ENCODE measurements at regions not wholly inside any gene's neighbourhood (a gene's known extent, or its start where the extent isn't known, plus 50 kb on each side); places are given as distances from the start of the nearest gene placed in this dataset.

GRCh38 chr16:49127103-49127502, 154.5 kb downstream of the CBLN1 start:
- no peak for DNase-seq

- no peak for DNase-seq
Measured at GRCh38 chr16:49121636-49122035, 160.0 kb downstream of the CBLN1 start.

- DNase-seq = no peak
Measured at GRCh38 chr16:49120631-49121030, 161.0 kb downstream of the CBLN1 start.

GRCh38 chr16:49116873-49117272, 164.8 kb downstream of the CBLN1 start:
- DNase-seq = no peak

GRCh38 chr16:49115956-49116355, 165.7 kb downstream of the CBLN1 start:
- no peak for DNase-seq

- no peak for DNase-seq
Measured at GRCh38 chr16:49112754-49113153, 168.9 kb downstream of the CBLN1 start.

GRCh38 chr16:49111351-49111750, 170.3 kb downstream of the CBLN1 start:
- no peak for DNase-seq

GRCh38 chr16:49108611-49109010, 173.0 kb downstream of the CBLN1 start:
- DNase-seq = no peak

GRCh38 chr16:49103298-49103697, 178.3 kb downstream of the CBLN1 start:
- DNase-seq = no peak

GRCh38 chr16:49101997-49102396, 179.6 kb downstream of the CBLN1 start:
- DNase-seq = no peak

- no peak for DNase-seq
Measured at GRCh38 chr16:49100366-49100765, 181.3 kb downstream of the CBLN1 start.

GRCh38 chr16:49097964-49098363, 183.7 kb downstream of the CBLN1 start:
- DNase-seq = no peak

- no peak for DNase-seq
Measured at GRCh38 chr16:49096176-49096945, 185.3 kb downstream of the CBLN1 start.

- DNase-seq = no peak
Measured at GRCh38 chr16:49095539-49095938, 186.1 kb downstream of the CBLN1 start.

GRCh38 chr16:49094471-49094870, 187.2 kb downstream of the CBLN1 start:
- DNase-seq = peak; percentile 2

GRCh38 chr16:49093939-49094338, 187.7 kb downstream of the CBLN1 start:
- DNase-seq = no peak

GRCh38 chr16:49092704-49093103, 188.9 kb downstream of the CBLN1 start:
- no peak for DNase-seq

- no peak for DNase-seq
Measured at GRCh38 chr16:49089533-49089932, 192.1 kb downstream of the CBLN1 start.

GRCh38 chr16:49089039-49089438, 192.6 kb downstream of the CBLN1 start:
- no peak for DNase-seq

- no peak for DNase-seq
Measured at GRCh38 chr16:49085686-49086085, 196.0 kb downstream of the CBLN1 start.

- DNase-seq = no peak
Measured at GRCh38 chr16:49084628-49085390, 196.8 kb downstream of the CBLN1 start.

- DNase-seq = no peak
Measured at GRCh38 chr16:49081554-49081953, 200.1 kb downstream of the CBLN1 start.

GRCh38 chr16:49081086-49081485, 200.6 kb downstream of the CBLN1 start:
- no peak for DNase-seq

- DNase-seq = no peak
Measured at GRCh38 chr16:49078571-49078970, 203.1 kb downstream of the CBLN1 start.

Data from occipital lobe (tissue), 1 donor.